PC-3 (cell line): ENCODE measurements at regions not wholly inside any gene's neighbourhood (a gene's known extent, or its start where the extent isn't known, plus 50 kb on each side); places are given as distances from the start of the nearest gene placed in this dataset.

Experiments used
- ATAC-seq: fragments of 200-7000 bp; cut with Tn5 transposase; 2 replicates; pipeline ENCODE4 v1.9.1; 2020; ENCODE audit warnings: mild to moderate bottlenecking, moderate library complexity
- BruUV-seq: library from RNA; stranded (reverse); fragments of 400-500 nt; replicated peaks from 2 replicates; lab custom pipeline; 2021; lab: Mats Ljungman, UMichigan
- CTCF ChIA-PET: fragments of 300-600 bp; sonication (Branson Sonifier 250); formaldehyde crosslinking; loops from one replicate; lab custom pipeline; 2022; ENCODE audit warnings: antibody characterized with exemption; lab: Charles Lee
- POLR2A ChIA-PET: fragments of 300-600 bp; sonication (Branson Sonifier 250); formaldehyde crosslinking; loops from one replicate; lab custom pipeline; 2022; ENCODE audit warnings: antibody characterized with exemption; ENCODE audit not compliant: unreplicated experiment; lab: Charles Lee
- DNase-seq: peaks from one replicate; pipeline ENCODE4 v3.0.0-alpha.2; 2015
- H2AFZ ChIP-seq: fragments of 300-600 bp; sonication (generic); 2 replicates; pipeline ENCODE4 v1.6.0; 2016; ENCODE audit warnings: antibody characterized with exemption, low read length
- H3F3A ChIP-seq: fragments of 300-600 bp; sonication (generic); one replicate; pipeline ENCODE4 v1.6.0; 2017; ENCODE audit warnings: antibody characterized with exemption, low read length, control low read depth, mild to moderate bottlenecking; ENCODE audit not compliant: unreplicated experiment
- H3K27ac ChIP-seq: fragments of 300-600 bp; sonication (generic); 2 replicates; pipeline ENCODE4 v1.5.1; 2016; ENCODE audit warnings: mild to moderate bottlenecking, low read length
- H3K27me3 ChIP-seq: fragments of 300-600 bp; sonication (generic); 2 replicates; pipeline ENCODE4 v1.6.1; 2016; ENCODE audit warnings: low read length, mixed read lengths
- H3K36me3 ChIP-seq: fragments of 300-600 bp; sonication (generic); 2 replicates; pipeline ENCODE4 v1.6.1; 2016; ENCODE audit warnings: low read depth, mixed run types, low read length, mixed read lengths
- H3K4me1 ChIP-seq: fragments of 300-600 bp; sonication (generic); 2 replicates; pipeline ENCODE4 v1.5.1; 2016; ENCODE audit warnings: low read length; ENCODE audit not compliant: insufficient read depth
- H3K4me2 ChIP-seq: fragments of 300-600 bp; sonication (generic); 2 replicates; pipeline ENCODE4 v1.6.0; 2016; ENCODE audit warnings: low read length
- H3K4me3 ChIP-seq: fragments of 300-600 bp; sonication (generic); 2 replicates; pipeline ENCODE4 v1.5.1; 2016; ENCODE audit warnings: mild to moderate bottlenecking, low read length, mixed read lengths
- H3K79me2 ChIP-seq: fragments of 300-600 bp; sonication (generic); 2 replicates; pipeline ENCODE4 v1.6.1; 2017; ENCODE audit warnings: low read length, mixed read lengths
- H3K9ac ChIP-seq: fragments of 300-600 bp; sonication (generic); 2 replicates; pipeline ENCODE4 v1.6.0; 2016; ENCODE audit warnings: mild to moderate bottlenecking, low read length
- H3K9me2 ChIP-seq: fragments of 300-600 bp; sonication (generic); replicated peaks from 2 replicates; pipeline ENCODE4 v1.6.1; 2016; ENCODE audit warnings: mixed run types, low read length, mixed read lengths
- H3K9me3 ChIP-seq: fragments of 300-600 bp; sonication (generic); 2 replicates; pipeline ENCODE4 v1.6.1; 2016; ENCODE audit warnings: low read length, mixed read lengths
- H4K20me1 ChIP-seq: fragments of 300-600 bp; sonication (generic); 2 replicates; pipeline ENCODE4 v1.6.1; 2016; ENCODE audit warnings: low read length, mixed read lengths
- EZH2 ChIP-seq: fragments of 300-600 bp; sonication (generic); IDR thresholded peaks from one replicate; pipeline ENCODE4 v1.6.1; 2017; ENCODE audit warnings: antibody characterized with exemption, mild to moderate bottlenecking, low read length; ENCODE audit not compliant: unreplicated experiment
- EZH2phosphoT487 ChIP-seq: fragments of 300-600 bp; sonication (generic); IDR thresholded peaks from 2 replicates; pipeline ENCODE4 v1.6.1; 2018; ENCODE audit warnings: mild to moderate bottlenecking, antibody characterized with exemption, low read length, borderline replicate concordance
- intact Hi-C: fragments of 100-400 bp; cut with micrococcal nuclease; formaldehyde crosslinking; loops from 2 replicates; pipeline ENCODE4 v1.9.0; 2023
- TF ChIP-seq, protein P1 (sequence below): fragments of 300-600 bp; sonication (generic); conservative IDR thresholded peaks from 2 replicates; pipeline ENCODE4 v1.5.1; 2017; ENCODE audit warnings: antibody characterized with exemption, low read depth, mild to moderate bottlenecking, low read length

GRCh38 chr7:153452661-153453060 is 599.5 kb upstream of the DPP6 start:
- POLR2A ChIA-PET: no interaction called here
- H3K9me3 ChIP-seq: no peaks in the 10 kb centered on the region; the same call in 1 of the 2 replicates
- H4K20me1 ChIP-seq: no peaks in the 10 kb centered on the region
- H3K27me3 ChIP-seq: no peaks in the 10 kb centered on the region
- no peak for ATAC-seq
- no peak overlapping the region for H3K4me3 ChIP-seq
- no peaks in the 10 kb centered on the region for H3K9me2 ChIP-seq
- no peak for DNase-seq
- no peak overlapping the region for H3K27ac ChIP-seq
- H3F3A ChIP-seq: no peaks in the 10 kb centered on the region
- H3K4me2 ChIP-seq: no peak overlapping the region
- intact Hi-C loops: no loop called here
- CTCF ChIA-PET: no interaction called here
- H3K79me2 ChIP-seq: no peaks in the 10 kb centered on the region
- H3K4me1 ChIP-seq: no peaks in the 10 kb centered on the region
- no peak overlapping the region for H3K9ac ChIP-seq
- no peak overlapping the region for H2AFZ ChIP-seq
- no TSS peak for BruUV-seq
- TF ChIP-seq, protein P1, sequence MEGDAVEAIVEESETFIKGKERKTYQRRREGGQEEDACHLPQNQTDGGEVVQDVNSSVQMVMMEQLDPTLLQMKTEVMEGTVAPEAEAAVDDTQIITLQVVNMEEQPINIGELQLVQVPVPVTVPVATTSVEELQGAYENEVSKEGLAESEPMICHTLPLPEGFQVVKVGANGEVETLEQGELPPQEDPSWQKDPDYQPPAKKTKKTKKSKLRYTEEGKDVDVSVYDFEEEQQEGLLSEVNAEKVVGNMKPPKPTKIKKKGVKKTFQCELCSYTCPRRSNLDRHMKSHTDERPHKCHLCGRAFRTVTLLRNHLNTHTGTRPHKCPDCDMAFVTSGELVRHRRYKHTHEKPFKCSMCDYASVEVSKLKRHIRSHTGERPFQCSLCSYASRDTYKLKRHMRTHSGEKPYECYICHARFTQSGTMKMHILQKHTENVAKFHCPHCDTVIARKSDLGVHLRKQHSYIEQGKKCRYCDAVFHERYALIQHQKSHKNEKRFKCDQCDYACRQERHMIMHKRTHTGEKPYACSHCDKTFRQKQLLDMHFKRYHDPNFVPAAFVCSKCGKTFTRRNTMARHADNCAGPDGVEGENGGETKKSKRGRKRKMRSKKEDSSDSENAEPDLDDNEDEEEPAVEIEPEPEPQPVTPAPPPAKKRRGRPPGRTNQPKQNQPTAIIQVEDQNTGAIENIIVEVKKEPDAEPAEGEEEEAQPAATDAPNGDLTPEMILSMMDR: no peak
- TF ChIP-seq EZH2phosphoT487 (no peak), EZH2 (no peak)
- no peaks in the 10 kb centered on the region for H3K36me3 ChIP-seq

- CTCF ChIA-PET: no interaction called here
- ATAC-seq (no peak), DNase-seq (no peak)
- POLR2A ChIA-PET: no interaction called here
- TF ChIP-seq EZH2phosphoT487: no peak
- H3K9ac ChIP-seq: no peak overlapping the region
- no peaks in the 10 kb centered on the region for H3K36me3 ChIP-seq
- H3K9me2 ChIP-seq: no peaks in the 10 kb centered on the region
- H3K79me2 ChIP-seq: no peaks in the 10 kb centered on the region
- no TSS peak for BruUV-seq
- H3K27ac ChIP-seq: no peak overlapping the region
- no peaks in the 10 kb centered on the region for H3K9me3 ChIP-seq
- no peak overlapping the region for H3K4me3 ChIP-seq
- H3F3A ChIP-seq: no peaks in the 10 kb centered on the region
- H3K4me1 ChIP-seq: no peaks in the 10 kb centered on the region
- intact Hi-C loops: no loop called here
- no peak overlapping the region for H3K4me2 ChIP-seq
- H2AFZ ChIP-seq: no peak overlapping the region
- H4K20me1 ChIP-seq: no peaks in the 10 kb centered on the region
- no peaks in the 10 kb centered on the region for H3K27me3 ChIP-seq
These were observed 597.9 kb upstream of the DPP6 start for GRCh38 chr7:153454306-153454705.

DNA sequence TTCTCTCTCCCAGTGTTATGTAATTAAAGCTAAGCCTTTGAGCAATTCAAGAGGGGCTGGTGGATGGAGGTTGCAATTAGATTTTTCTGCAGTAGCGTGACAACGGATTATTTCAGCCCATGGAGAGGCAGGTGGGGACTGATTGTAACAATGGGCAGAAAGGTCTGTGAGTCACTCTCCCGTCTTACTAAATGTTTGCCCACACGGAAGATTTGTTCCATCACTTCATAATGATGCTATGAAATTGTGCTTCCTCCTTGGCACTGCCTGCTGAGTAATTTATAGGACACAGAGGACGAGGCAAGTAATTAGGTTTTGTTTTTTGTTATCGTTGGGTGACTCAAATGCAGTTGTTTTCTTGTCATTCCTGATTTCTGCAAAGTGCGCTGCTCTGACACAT is 594.5 kb upstream of the DPP6 start:
- Histone ChIP-seq H3K9ac (no peak overlapping the region), H3K27me3 (no peaks in the 10 kb centered on the region), H3K9me3 (peaks cover 5% of the 10 kb centered on the region; the same call in 1 of the 2 replicates), H4K20me1 (no peaks in the 10 kb centered on the region), H3K4me1 (no peaks in the 10 kb centered on the region), H3K36me3 (no peaks in the 10 kb centered on the region), H3K4me2 (no peak overlapping the region), H3F3A (no peaks in the 10 kb centered on the region), H3K79me2 (no peaks in the 10 kb centered on the region), H3K9me2 (no peaks in the 10 kb centered on the region), H2AFZ (no peak overlapping the region), H3K4me3 (no peak overlapping the region), H3K27ac (no peak overlapping the region)
- DNase-seq: no peak
- ChIA-PET POLR2A (no interaction called here), CTCF (no interaction called here)
- no peak for ATAC-seq
- no peak for TF ChIP-seq EZH2phosphoT487
- TF ChIP-seq EZH2: no peak
- TF ChIP-seq, protein P1: no peak
- intact Hi-C loops: no loop called here
- no TSS peak for BruUV-seq
